Activated naive CD4-positive, alpha-beta T cell treated with anti-CD3 and anti-CD28 coated beads, Interleukin-2, amount 50 U/mL, for 24 hours (primary cell): ENCODE measurements at regions not wholly inside any gene's neighbourhood (a gene's known extent, or its start where the extent isn't known, plus 50 kb on each side); places are given as distances from the start of the nearest gene placed in this dataset.

ENCODE experiments used
- H3K27ac Mint-ChIP-seq: one replicate; pipeline ENCODE4 v1.8.0; 2021; ENCODE audit warnings: mild to moderate bottlenecking, mixed read lengths
- H3K27me3 Mint-ChIP-seq: one replicate; pipeline ENCODE4 v1.8.0; 2021; ENCODE audit warnings: mixed read lengths
- H3K36me3 Mint-ChIP-seq: one replicate; pipeline ENCODE4 v1.8.0; 2021; ENCODE audit warnings: mixed read lengths
- H3K4me1 Mint-ChIP-seq: one replicate; pipeline ENCODE4 v1.8.0; 2021; ENCODE audit warnings: mixed read lengths
- H3K4me3 Mint-ChIP-seq: one replicate; pipeline ENCODE4 v1.8.0; 2021; ENCODE audit warnings: mild to moderate bottlenecking, mixed read lengths
- H3K9me3 Mint-ChIP-seq: one replicate; pipeline ENCODE4 v1.8.0; 2021; ENCODE audit warnings: mixed read lengths

- Mint-ChIP-seq H3K4me1 (no peaks in the 10 kb centered on the region), H3K4me3 (no peak overlapping the region), H3K36me3 (no peaks in the 10 kb centered on the region), H3K27me3 (no peaks in the 10 kb centered on the region), H3K9me3 (no peaks in the 10 kb centered on the region), H3K27ac (no peak overlapping the region)
These were observed 512.7 kb downstream of the SHQ1 start for GRCh38 chr3:72335458-72336095.

- H3K27ac Mint-ChIP-seq: no peak overlapping the region
- H3K27me3 Mint-ChIP-seq: no peaks in the 10 kb centered on the region
- H3K4me1 Mint-ChIP-seq: no peaks in the 10 kb centered on the region
- no peak overlapping the region for H3K4me3 Mint-ChIP-seq
- H3K36me3 Mint-ChIP-seq: no peaks in the 10 kb centered on the region
- H3K9me3 Mint-ChIP-seq: no peaks in the 10 kb centered on the region
These were observed 513.4 kb downstream of the SHQ1 start for GRCh38 chr3:72334681-72335457.

- H3K4me3 Mint-ChIP-seq: no peak overlapping the region
- H3K27me3 Mint-ChIP-seq: no peaks in the 10 kb centered on the region
- no peaks in the 10 kb centered on the region for H3K36me3 Mint-ChIP-seq
- H3K9me3 Mint-ChIP-seq: no peaks in the 10 kb centered on the region
- H3K4me1 Mint-ChIP-seq: no peaks in the 10 kb centered on the region
- H3K27ac Mint-ChIP-seq: no peak overlapping the region
These were observed 515.6 kb downstream of the SHQ1 start for GRCh38 chr3:72332689-72333088.

- Mint-ChIP-seq H3K4me3 (no peak overlapping the region), H3K9me3 (no peaks in the 10 kb centered on the region), H3K4me1 (no peaks in the 10 kb centered on the region), H3K27me3 (no peaks in the 10 kb centered on the region), H3K27ac (no peak overlapping the region), H3K36me3 (no peaks in the 10 kb centered on the region)
These were observed 516.2 kb downstream of the SHQ1 start for GRCh38 chr3:72332036-72332435.

- Mint-ChIP-seq H3K4me3 (no peak overlapping the region), H3K27me3 (no peaks in the 10 kb centered on the region), H3K4me1 (no peaks in the 10 kb centered on the region), H3K9me3 (no peaks in the 10 kb centered on the region), H3K27ac (no peak overlapping the region), H3K36me3 (no peaks in the 10 kb centered on the region)
These were observed 517.2 kb downstream of the SHQ1 start for GRCh38 chr3:72331076-72331475.

- Mint-ChIP-seq H3K36me3 (no peaks in the 10 kb centered on the region), H3K4me1 (no peaks in the 10 kb centered on the region), H3K4me3 (no peak overlapping the region), H3K27me3 (no peaks in the 10 kb centered on the region), H3K27ac (no peak overlapping the region), H3K9me3 (no peaks in the 10 kb centered on the region)
These were observed 518.9 kb downstream of the SHQ1 start for GRCh38 chr3:72329354-72329753.

GRCh38 chr3:72328755-72329277 lies 519.4 kb downstream of the SHQ1 start:
- Mint-ChIP-seq H3K4me1 (no peaks in the 10 kb centered on the region), H3K4me3 (no peak overlapping the region), H3K36me3 (no peaks in the 10 kb centered on the region), H3K9me3 (no peaks in the 10 kb centered on the region), H3K27me3 (no peaks in the 10 kb centered on the region), H3K27ac (no peak overlapping the region)

- H3K27me3 Mint-ChIP-seq: no peaks in the 10 kb centered on the region
- H3K9me3 Mint-ChIP-seq: no peaks in the 10 kb centered on the region
- H3K4me3 Mint-ChIP-seq: no peak overlapping the region
- H3K36me3 Mint-ChIP-seq: no peaks in the 10 kb centered on the region
- no peak overlapping the region for H3K27ac Mint-ChIP-seq
- H3K4me1 Mint-ChIP-seq: no peaks in the 10 kb centered on the region
These were observed 521.2 kb downstream of the SHQ1 start for GRCh38 chr3:72327008-72327407.

GRCh38 chr3:72324253-72324811 lies 523.9 kb downstream of the SHQ1 start:
- no peaks in the 10 kb centered on the region for H3K4me1 Mint-ChIP-seq
- H3K27ac Mint-ChIP-seq: no peak overlapping the region
- no peaks in the 10 kb centered on the region for H3K36me3 Mint-ChIP-seq
- H3K9me3 Mint-ChIP-seq: no peaks in the 10 kb centered on the region
- H3K27me3 Mint-ChIP-seq: no peaks in the 10 kb centered on the region
- H3K4me3 Mint-ChIP-seq: no peak overlapping the region

GRCh38 chr3:72323773-72324172 lies 524.5 kb downstream of the SHQ1 start:
- no peaks in the 10 kb centered on the region for H3K27me3 Mint-ChIP-seq
- H3K27ac Mint-ChIP-seq: no peak overlapping the region
- H3K4me3 Mint-ChIP-seq: no peak overlapping the region
- H3K9me3 Mint-ChIP-seq: no peaks in the 10 kb centered on the region
- H3K36me3 Mint-ChIP-seq: no peaks in the 10 kb centered on the region
- H3K4me1 Mint-ChIP-seq: no peaks in the 10 kb centered on the region

GRCh38 chr3:72322264-72322976 lies 525.8 kb downstream of the SHQ1 start:
- Mint-ChIP-seq H3K27ac (no peak overlapping the region), H3K36me3 (no peaks in the 10 kb centered on the region), H3K4me3 (no peak overlapping the region), H3K9me3 (no peaks in the 10 kb centered on the region), H3K27me3 (no peaks in the 10 kb centered on the region), H3K4me1 (no peaks in the 10 kb centered on the region)

- Mint-ChIP-seq H3K4me1 (no peaks in the 10 kb centered on the region), H3K27ac (no peak overlapping the region), H3K4me3 (no peak overlapping the region), H3K27me3 (no peaks in the 10 kb centered on the region), H3K9me3 (no peaks in the 10 kb centered on the region), H3K36me3 (no peaks in the 10 kb centered on the region)
These were observed 527.3 kb downstream of the SHQ1 start for GRCh38 chr3:72320955-72321303.

- Mint-ChIP-seq H3K4me3 (no peak overlapping the region), H3K9me3 (no peaks in the 10 kb centered on the region), H3K27ac (no peak overlapping the region)
These were observed 527.9 kb downstream of the SHQ1 start for GRCh38 chr3:72320095-72320954.

GRCh38 chr3:72319194-72320094 lies 528.8 kb downstream of the SHQ1 start:
- no peaks in the 10 kb centered on the region for H3K9me3 Mint-ChIP-seq
- H3K27ac Mint-ChIP-seq: no peak overlapping the region
- H3K4me1 Mint-ChIP-seq: no peaks in the 10 kb centered on the region
- no peaks in the 10 kb centered on the region for H3K27me3 Mint-ChIP-seq
- H3K36me3 Mint-ChIP-seq: no peaks in the 10 kb centered on the region
- H3K4me3 Mint-ChIP-seq: no peak overlapping the region

More at GRCh38 chr3:72320095-72320954, 527.9 kb downstream of the SHQ1 start:
- Mint-ChIP-seq H3K36me3 (no peaks in the 10 kb centered on the region), H3K27me3 (no peaks in the 10 kb centered on the region), H3K4me1 (no peaks in the 10 kb centered on the region)
